Kidney (tissue), 13 donors: ENCODE measurements at regions not wholly inside any gene's neighbourhood (a gene's known extent, or its start where the extent isn't known, plus 50 kb on each side); places are given as distances from the start of the nearest gene placed in this dataset.
A peak's percentile ranks its signal among the peaks of the same experiment; 100 is the strongest.

Experiments
- DNase-seq, 5 donors: peaks; one replicate each; pipeline ENCODE4 v3.0.0-alpha.2; 2013 to 2020
- FAIRE-seq: peaks from 2 replicates; lab custom pipeline; 2012; peaks lifted over from hg19 to GRCh38; lab: Jason Lieb, UNC
- H3K27ac ChIP-seq, 2 donors: one replicate each; pipeline ENCODE4 v1.7.0; 2013; ENCODE audit warnings: low read depth in 2 of 2, low read length in 2 of 2, inconsistent platforms in 1 of 2
- H3K27me3 ChIP-seq: one replicate; pipeline ENCODE4 v1.7.1; 2013; ENCODE audit warnings: low read length, inconsistent platforms; ENCODE audit not compliant: control insufficient read depth, insufficient read depth
- H3K36me3 ChIP-seq, 3 donors: one replicate each; pipeline versions ENCODE4 v1.7.0 to v1.7.1; 2013; ENCODE audit warnings: low read length in 3 of 3, control low read depth in 1 of 3, inconsistent platforms in 1 of 3; ENCODE audit not compliant: insufficient read depth in 3 of 3, control insufficient read depth in 2 of 3
- H3K4me1 ChIP-seq, 3 donors: one replicate each; pipeline versions ENCODE4 v1.7.0 to v1.7.1; 2013; ENCODE audit warnings: low read length in 3 of 3, inconsistent platforms in 1 of 3, low read depth in 1 of 3; ENCODE audit not compliant: control insufficient read depth in 2 of 3, insufficient read depth in 2 of 3
- H3K4me3 ChIP-seq, 3 donors: one replicate each; pipeline versions ENCODE4 v1.7.0 to v1.8.1; 2013; ENCODE audit warnings: low read length in 3 of 3, control low read depth in 1 of 3, inconsistent platforms in 1 of 3
- H3K9ac ChIP-seq, 3 donors: one replicate each; pipeline versions ENCODE4 v1.7.0 to v1.7.1; 2013; ENCODE audit warnings: low read length in 3 of 3, control low read depth in 1 of 3, inconsistent platforms in 1 of 3
- H3K9me3 ChIP-seq, 3 donors: one replicate each; pipeline versions ENCODE4 v1.7.0 to v1.7.1; 2013; ENCODE audit warnings: low read length in 3 of 3, control low read depth in 1 of 3, inconsistent platforms in 1 of 3; ENCODE audit not compliant: control insufficient read depth in 2 of 3, insufficient read depth in 1 of 3
- intact Hi-C: fragments of 100-400 bp; cut with DNase I; formaldehyde crosslinking; loops from one replicate; pipeline ENCODE4 v1.11.1; 2022
- TF ChIP-seq, protein P1 (sequence below): IDR thresholded peaks from 3 replicates; pipeline ENCODE4 v1.5.1; 2012; ENCODE audit warnings: mild to moderate bottlenecking, moderate library complexity, borderline replicate concordance; ENCODE audit not compliant: insufficient read depth; ENCODE audit errors: extremely low read depth
- donor health status: control.
- donor health status: control.
- donor health status: control.
- donor health status: control.
- donor health status: control.
- donor health status: DM: yes; HTN: yes; CAD: no.
- donor health status: Normal renal cell carcinoma (clear cell type).

DNA sequence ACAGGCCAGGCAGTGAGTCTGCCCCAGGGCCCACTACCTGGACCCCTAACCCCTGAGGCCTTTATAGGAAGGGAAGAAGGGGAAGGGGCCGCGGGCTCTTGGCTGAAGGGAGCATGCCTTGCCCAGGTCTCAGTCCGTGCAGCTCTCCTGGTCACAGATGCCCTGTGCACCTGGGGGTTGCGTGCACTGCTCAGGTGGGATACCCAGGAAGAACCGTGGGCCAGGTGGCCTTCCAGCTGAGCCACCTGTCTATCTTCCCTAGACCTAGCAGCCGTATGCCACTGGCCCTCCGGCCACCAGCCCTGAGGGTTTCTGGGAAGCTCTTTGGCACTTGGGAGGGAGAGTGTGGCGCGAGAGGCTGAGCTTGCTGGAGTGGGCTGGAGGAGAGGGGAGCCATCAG is 1178.6 kb downstream of the BRD1 start:
- TF ChIP-seq, protein P1, sequence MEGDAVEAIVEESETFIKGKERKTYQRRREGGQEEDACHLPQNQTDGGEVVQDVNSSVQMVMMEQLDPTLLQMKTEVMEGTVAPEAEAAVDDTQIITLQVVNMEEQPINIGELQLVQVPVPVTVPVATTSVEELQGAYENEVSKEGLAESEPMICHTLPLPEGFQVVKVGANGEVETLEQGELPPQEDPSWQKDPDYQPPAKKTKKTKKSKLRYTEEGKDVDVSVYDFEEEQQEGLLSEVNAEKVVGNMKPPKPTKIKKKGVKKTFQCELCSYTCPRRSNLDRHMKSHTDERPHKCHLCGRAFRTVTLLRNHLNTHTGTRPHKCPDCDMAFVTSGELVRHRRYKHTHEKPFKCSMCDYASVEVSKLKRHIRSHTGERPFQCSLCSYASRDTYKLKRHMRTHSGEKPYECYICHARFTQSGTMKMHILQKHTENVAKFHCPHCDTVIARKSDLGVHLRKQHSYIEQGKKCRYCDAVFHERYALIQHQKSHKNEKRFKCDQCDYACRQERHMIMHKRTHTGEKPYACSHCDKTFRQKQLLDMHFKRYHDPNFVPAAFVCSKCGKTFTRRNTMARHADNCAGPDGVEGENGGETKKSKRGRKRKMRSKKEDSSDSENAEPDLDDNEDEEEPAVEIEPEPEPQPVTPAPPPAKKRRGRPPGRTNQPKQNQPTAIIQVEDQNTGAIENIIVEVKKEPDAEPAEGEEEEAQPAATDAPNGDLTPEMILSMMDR: no peak
- H3K9ac ChIP-seq: no peak overlapping the region

DNA sequence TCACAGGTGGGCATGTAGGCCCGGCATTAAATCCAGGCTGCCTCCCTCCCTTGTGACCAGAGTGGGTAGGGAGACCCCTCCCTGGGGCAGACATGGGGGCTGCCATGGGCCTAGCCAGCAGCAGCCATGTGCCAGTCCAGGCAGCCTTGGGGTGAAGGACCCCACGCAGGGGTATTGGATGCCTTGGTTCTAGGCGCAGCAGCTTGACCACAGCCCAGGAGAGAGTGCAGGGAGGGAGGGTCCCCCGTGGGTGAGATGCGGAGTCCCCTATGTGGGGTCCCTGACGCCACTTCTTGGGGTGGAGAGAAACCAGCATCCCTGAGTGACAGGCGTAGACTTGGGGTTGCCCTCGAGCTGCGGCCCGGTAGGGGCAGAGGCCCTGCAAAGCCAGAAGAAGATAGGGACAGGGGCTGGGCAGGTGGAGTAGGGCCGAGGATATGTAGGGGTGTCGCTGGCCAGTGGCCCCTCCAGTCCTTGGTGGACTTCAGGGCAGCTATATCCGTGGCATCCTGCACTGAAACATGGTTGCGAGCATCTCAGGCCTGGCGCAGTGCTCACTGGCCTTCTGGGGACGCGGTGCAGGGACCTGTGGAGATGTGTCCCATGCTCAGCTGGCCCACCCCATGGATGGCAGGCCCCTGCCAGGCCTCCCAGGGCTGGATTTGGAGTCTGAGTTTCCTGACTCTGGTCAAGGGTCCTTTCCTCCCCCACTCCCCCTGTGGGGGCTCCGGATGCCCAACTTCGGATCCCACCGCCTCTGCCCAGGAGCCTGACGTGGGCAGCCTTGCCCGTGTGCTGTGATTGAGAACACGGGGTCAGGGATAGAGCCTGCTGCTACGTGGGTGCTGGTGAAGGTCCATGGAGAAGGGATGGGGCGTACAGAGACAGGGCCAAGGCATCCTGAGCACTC is 1179.8 kb downstream of the BRD1 start:
- Histone ChIP-seq H3K36me3 (no peaks in the 10 kb centered on the region), H3K4me3 (no peak overlapping the region), H3K9ac (no peak overlapping the region), H3K9me3 (no peaks in the 10 kb centered on the region), H3K27me3 (no peaks in the 10 kb centered on the region), H3K4me1 (no peaks in the 10 kb centered on the region), H3K27ac (no peak overlapping the region)
- TF ChIP-seq, protein P1: no peak
- intact Hi-C loops: no loop called here
- DNase-seq (peak in 1 of 5 donors; percentile 43), FAIRE-seq (no peak)

More for the DNA sequence above, 1178.6 kb downstream of the BRD1 start:
- no peak for FAIRE-seq
- intact Hi-C loops: no loop called here
- Histone ChIP-seq H3K27ac (no peak overlapping the region), H3K4me3 (no peak overlapping the region), H3K27me3 (no peaks in the 10 kb centered on the region), H3K9me3 (no peaks in the 10 kb centered on the region), H3K36me3 (no peaks in the 10 kb centered on the region), H3K4me1 (no peaks in the 10 kb centered on the region)
- no peak for DNase-seq

DNA sequence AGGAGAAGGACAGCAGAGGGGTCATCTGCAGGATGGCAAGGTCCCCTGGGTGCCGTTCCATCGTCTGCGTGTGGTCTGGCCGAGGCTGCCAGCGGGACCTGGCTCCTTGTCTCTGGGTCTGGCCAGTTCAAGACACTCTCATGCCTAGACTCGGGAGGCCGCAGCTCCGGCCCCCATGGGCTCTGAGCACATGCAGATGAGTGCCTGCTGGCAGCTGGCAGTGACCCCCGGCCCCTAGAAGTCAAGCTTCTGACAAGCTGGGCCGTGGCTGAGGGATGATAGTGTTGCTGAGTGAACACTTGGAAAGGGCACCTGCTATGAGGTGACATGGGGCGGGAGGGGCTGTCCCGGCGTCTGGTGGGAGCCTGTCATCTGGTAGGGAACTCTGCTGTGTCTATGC is 1180.6 kb downstream of the BRD1 start:
- H3K9me3 ChIP-seq: no peaks in the 10 kb centered on the region
- H3K4me1 ChIP-seq: no peaks in the 10 kb centered on the region
- H3K36me3 ChIP-seq: no peaks in the 10 kb centered on the region
- intact Hi-C loops: no loop called here
- FAIRE-seq (no peak), DNase-seq (no peak)
- no peak overlapping the region for H3K27ac ChIP-seq
- no peak overlapping the region for H3K4me3 ChIP-seq
- H3K9ac ChIP-seq: no peak overlapping the region
- no peaks in the 10 kb centered on the region for H3K27me3 ChIP-seq
- TF ChIP-seq, protein P1: no peak
